Choroid plexus epithelial cell (primary cell): ENCODE measurements at regions not wholly inside any gene's neighbourhood (a gene's known extent, or its start where the extent isn't known, plus 50 kb on each side); places are given as distances from the start of the nearest gene placed in this dataset.

Experiments used
- DNase-seq: peaks from one replicate; pipeline ENCODE4 v3.0.0-alpha.2; 2010; ENCODE audit warnings: low read depth
- H3K4me3 ChIP-seq: 2 replicates; pipeline ENCODE4 v1.5.1; 2011; ENCODE audit warnings: low read depth, mild to moderate bottlenecking, control low read depth, low read length, moderate library complexity
- CTCF ChIP-seq: conservative IDR thresholded peaks from 2 replicates; pipeline ENCODE4 v1.5.1; 2011; ENCODE audit warnings: low read depth, mild to moderate bottlenecking, control low read depth, inconsistent platforms, low read length, moderate library complexity

GRCh38 chr13:111594606-111595005, 274.2 kb downstream of the TEX29 start:
- H3K4me3 ChIP-seq, result no peak overlapping the region
- no peak for DNase-seq
- no peak for TF ChIP-seq CTCF

- DNase-seq, result no peak
- H3K4me3 ChIP-seq, result no peak overlapping the region
- no peak for TF ChIP-seq CTCF
Measured at GRCh38 chr13:111595276-111595675, 274.8 kb downstream of the TEX29 start.

- no peak for TF ChIP-seq CTCF
- H3K4me3 ChIP-seq, result no peak overlapping the region
- no peak for DNase-seq
Measured at GRCh38 chr13:111595791-111596190, 275.3 kb downstream of the TEX29 start.

- DNase-seq, result no peak
- no peak overlapping the region for H3K4me3 ChIP-seq
- no peak for TF ChIP-seq CTCF
Measured at GRCh38 chr13:111597191-111597611, 276.8 kb downstream of the TEX29 start.

GRCh38 chr13:111597618-111598017, 277.2 kb downstream of the TEX29 start:
- TF ChIP-seq CTCF, result no peak
- no peak overlapping the region for H3K4me3 ChIP-seq
- DNase-seq, result no peak

GRCh38 chr13:111598747-111599146, 278.3 kb downstream of the TEX29 start:
- H3K4me3 ChIP-seq, result no peak overlapping the region
- no peak for DNase-seq
- TF ChIP-seq CTCF, result no peak

- H3K4me3 ChIP-seq, result no peak overlapping the region
- DNase-seq, result no peak
- TF ChIP-seq CTCF, result no peak
Measured at GRCh38 chr13:111599791-111600190, 279.3 kb downstream of the TEX29 start.
